Osteoblast (primary cell): ENCODE measurements at regions not wholly inside any gene's neighbourhood (a gene's known extent, or its start where the extent isn't known, plus 50 kb on each side); places are given as distances from the start of the nearest gene placed in this dataset.

Experiments used
- DNase-seq: peaks from one replicate; pipeline ENCODE4 v3.0.0; 2011; ENCODE audit warnings: low spot score, mixed read lengths; ENCODE audit not compliant: insufficient read length; ENCODE audit errors: missing footprints
- H2AFZ ChIP-seq: 2 replicates; pipeline ENCODE4 v1.6.0; 2011; ENCODE audit warnings: mild to moderate bottlenecking, low read length
- H3K27ac ChIP-seq: 2 replicates; pipeline ENCODE4 v1.5.1; 2011; ENCODE audit warnings: mild to moderate bottlenecking, low read depth, low read length, moderate library complexity
- H3K27me3 ChIP-seq: 2 replicates; pipeline ENCODE4 v1.6.0; 2012; ENCODE audit warnings: mild to moderate bottlenecking, control low read depth, inconsistent platforms, low read length, moderate library complexity; ENCODE audit not compliant: insufficient read depth
- H3K36me3 ChIP-seq: 2 replicates; pipeline ENCODE4 v1.5.1; 2011; ENCODE audit warnings: mild to moderate bottlenecking, low read length, control low read depth, moderate library complexity; ENCODE audit not compliant: insufficient read depth
- H3K4me1 ChIP-seq: 2 replicates; pipeline ENCODE4 v1.5.1; 2011; ENCODE audit warnings: mild to moderate bottlenecking, low read length, control low read depth, moderate library complexity; ENCODE audit not compliant: insufficient read depth
- H3K4me2 ChIP-seq: 2 replicates; pipeline ENCODE4 v1.6.0; 2011; ENCODE audit warnings: mild to moderate bottlenecking, low read length; ENCODE audit not compliant: insufficient read depth
- H3K4me3 ChIP-seq: fragments of 200-600 bp; sonication (generic); 3 replicates; pipeline ENCODE4 v1.5.1; 2012; ENCODE audit warnings: mild to moderate bottlenecking, low read length, inconsistent platforms; ENCODE audit not compliant: insufficient read depth
- H3K79me2 ChIP-seq: 2 replicates; pipeline ENCODE4 v1.6.0; 2012; ENCODE audit warnings: mild to moderate bottlenecking, low read length, control low read depth, inconsistent platforms; ENCODE audit not compliant: insufficient read depth
- H3K9me3 ChIP-seq: 2 replicates; pipeline ENCODE4 v1.5.1; 2011; ENCODE audit warnings: low read depth, low read length, control low read depth
- H4K20me1 ChIP-seq: 2 replicates; pipeline ENCODE4 v1.6.0; 2012; ENCODE audit warnings: mild to moderate bottlenecking, low read length, control low read depth; ENCODE audit not compliant: insufficient read depth
- TF ChIP-seq, protein P1 (sequence below): IDR thresholded peaks from 2 replicates; pipeline ENCODE4 v1.5.1; 2011; ENCODE audit warnings: mild to moderate bottlenecking, low read depth, low read length, moderate library complexity; ENCODE audit errors: extremely low read depth

DNA sequence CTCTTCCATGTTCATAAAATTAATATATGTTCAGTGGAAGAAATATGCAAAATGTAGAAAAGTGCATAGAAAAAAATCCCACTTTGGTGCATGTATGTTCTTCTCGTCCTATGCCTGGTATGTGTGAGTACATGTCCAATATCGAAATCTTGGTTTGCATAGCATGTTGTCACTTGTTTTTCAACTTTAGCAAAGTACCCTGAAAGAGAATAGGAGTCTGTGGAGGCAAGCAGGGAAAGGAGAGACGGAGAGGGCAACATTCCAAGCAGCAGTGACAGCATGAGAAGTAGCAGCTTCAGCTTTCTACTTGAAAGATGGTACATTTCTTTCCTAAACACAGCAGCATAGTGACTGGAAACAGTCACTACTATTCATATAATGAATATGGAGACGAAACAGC is 56.8 kb upstream of the CACNA2D3 start:
- Histone ChIP-seq H3K4me3 (no peak overlapping the region), H2AFZ (no peak overlapping the region), H3K79me2 (no peaks in the 10 kb centered on the region), H3K9me3 (no peaks in the 10 kb centered on the region), H3K27ac (no peak overlapping the region), H4K20me1 (no peaks in the 10 kb centered on the region), H3K4me1 (no peaks in the 10 kb centered on the region), H3K4me2 (no peak overlapping the region), H3K36me3 (no peaks in the 10 kb centered on the region), H3K27me3 (no peaks in the 10 kb centered on the region)
- TF ChIP-seq, protein P1, sequence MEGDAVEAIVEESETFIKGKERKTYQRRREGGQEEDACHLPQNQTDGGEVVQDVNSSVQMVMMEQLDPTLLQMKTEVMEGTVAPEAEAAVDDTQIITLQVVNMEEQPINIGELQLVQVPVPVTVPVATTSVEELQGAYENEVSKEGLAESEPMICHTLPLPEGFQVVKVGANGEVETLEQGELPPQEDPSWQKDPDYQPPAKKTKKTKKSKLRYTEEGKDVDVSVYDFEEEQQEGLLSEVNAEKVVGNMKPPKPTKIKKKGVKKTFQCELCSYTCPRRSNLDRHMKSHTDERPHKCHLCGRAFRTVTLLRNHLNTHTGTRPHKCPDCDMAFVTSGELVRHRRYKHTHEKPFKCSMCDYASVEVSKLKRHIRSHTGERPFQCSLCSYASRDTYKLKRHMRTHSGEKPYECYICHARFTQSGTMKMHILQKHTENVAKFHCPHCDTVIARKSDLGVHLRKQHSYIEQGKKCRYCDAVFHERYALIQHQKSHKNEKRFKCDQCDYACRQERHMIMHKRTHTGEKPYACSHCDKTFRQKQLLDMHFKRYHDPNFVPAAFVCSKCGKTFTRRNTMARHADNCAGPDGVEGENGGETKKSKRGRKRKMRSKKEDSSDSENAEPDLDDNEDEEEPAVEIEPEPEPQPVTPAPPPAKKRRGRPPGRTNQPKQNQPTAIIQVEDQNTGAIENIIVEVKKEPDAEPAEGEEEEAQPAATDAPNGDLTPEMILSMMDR = no peak
- no peak for DNase-seq

- Histone ChIP-seq H3K36me3 (no peaks in the 10 kb centered on the region), H4K20me1 (no peaks in the 10 kb centered on the region), H3K4me1 (no peaks in the 10 kb centered on the region), H2AFZ (no peak overlapping the region), H3K4me3 (no peak overlapping the region), H3K27ac (no peak overlapping the region), H3K27me3 (no peaks in the 10 kb centered on the region), H3K9me3 (no peaks in the 10 kb centered on the region), H3K79me2 (no peaks in the 10 kb centered on the region), H3K4me2 (no peak overlapping the region)
- DNase-seq = no peak
- TF ChIP-seq, protein P1 = no peak
Measured at GRCh38 chr3:54065140-54065539, 57.2 kb upstream of the CACNA2D3 start.

- DNase-seq = no peak
- H3K27me3 ChIP-seq = no peaks in the 10 kb centered on the region
- no peak overlapping the region for H3K4me3 ChIP-seq
- H3K36me3 ChIP-seq = no peaks in the 10 kb centered on the region
- H3K4me2 ChIP-seq = no peak overlapping the region
- H2AFZ ChIP-seq = no peak overlapping the region
- TF ChIP-seq, protein P1 = no peak
- H3K4me1 ChIP-seq = no peaks in the 10 kb centered on the region
- H3K79me2 ChIP-seq = no peaks in the 10 kb centered on the region
- no peak overlapping the region for H3K27ac ChIP-seq
- no peaks in the 10 kb centered on the region for H4K20me1 ChIP-seq
- H3K9me3 ChIP-seq = no peaks in the 10 kb centered on the region
Measured at GRCh38 chr3:54064486-54064885, 57.9 kb upstream of the CACNA2D3 start.

- H3K4me3 ChIP-seq = no peak overlapping the region
- H3K9me3 ChIP-seq = no peaks in the 10 kb centered on the region
- H3K27ac ChIP-seq = no peak overlapping the region
- no peak overlapping the region for H3K4me2 ChIP-seq
- no peaks in the 10 kb centered on the region for H3K36me3 ChIP-seq
- no peaks in the 10 kb centered on the region for H4K20me1 ChIP-seq
- TF ChIP-seq, protein P1 = no peak
- DNase-seq = no peak
- H2AFZ ChIP-seq = no peak overlapping the region
- H3K27me3 ChIP-seq = no peaks in the 10 kb centered on the region
- H3K79me2 ChIP-seq = no peaks in the 10 kb centered on the region
- H3K4me1 ChIP-seq = no peaks in the 10 kb centered on the region
Measured at GRCh38 chr3:54062546-54062945, 59.8 kb upstream of the CACNA2D3 start.
